ENCODE measurements at regions not wholly inside any gene's neighbourhood (a gene's known extent, or its start where the extent isn't known, plus 50 kb on each side); places are given as distances from the start of the nearest gene placed in this dataset.

GRCh38 chr11:15825976-15826650 lies 530.2 kb downstream of the SOX6 start:
- H3K4me3 ChIP-seq (ENCODE audit: low read depth, low read length): no peak overlapping the region
- TF ChIP-seq, protein P1, sequence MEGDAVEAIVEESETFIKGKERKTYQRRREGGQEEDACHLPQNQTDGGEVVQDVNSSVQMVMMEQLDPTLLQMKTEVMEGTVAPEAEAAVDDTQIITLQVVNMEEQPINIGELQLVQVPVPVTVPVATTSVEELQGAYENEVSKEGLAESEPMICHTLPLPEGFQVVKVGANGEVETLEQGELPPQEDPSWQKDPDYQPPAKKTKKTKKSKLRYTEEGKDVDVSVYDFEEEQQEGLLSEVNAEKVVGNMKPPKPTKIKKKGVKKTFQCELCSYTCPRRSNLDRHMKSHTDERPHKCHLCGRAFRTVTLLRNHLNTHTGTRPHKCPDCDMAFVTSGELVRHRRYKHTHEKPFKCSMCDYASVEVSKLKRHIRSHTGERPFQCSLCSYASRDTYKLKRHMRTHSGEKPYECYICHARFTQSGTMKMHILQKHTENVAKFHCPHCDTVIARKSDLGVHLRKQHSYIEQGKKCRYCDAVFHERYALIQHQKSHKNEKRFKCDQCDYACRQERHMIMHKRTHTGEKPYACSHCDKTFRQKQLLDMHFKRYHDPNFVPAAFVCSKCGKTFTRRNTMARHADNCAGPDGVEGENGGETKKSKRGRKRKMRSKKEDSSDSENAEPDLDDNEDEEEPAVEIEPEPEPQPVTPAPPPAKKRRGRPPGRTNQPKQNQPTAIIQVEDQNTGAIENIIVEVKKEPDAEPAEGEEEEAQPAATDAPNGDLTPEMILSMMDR (IDR thresholded peaks at IDR 0.05; ENCODE audit: insufficient read depth, low read depth, low read length): no peak
- peak; percentile 33 for DNase-seq (ENCODE audit: low read depth)

DNA sequence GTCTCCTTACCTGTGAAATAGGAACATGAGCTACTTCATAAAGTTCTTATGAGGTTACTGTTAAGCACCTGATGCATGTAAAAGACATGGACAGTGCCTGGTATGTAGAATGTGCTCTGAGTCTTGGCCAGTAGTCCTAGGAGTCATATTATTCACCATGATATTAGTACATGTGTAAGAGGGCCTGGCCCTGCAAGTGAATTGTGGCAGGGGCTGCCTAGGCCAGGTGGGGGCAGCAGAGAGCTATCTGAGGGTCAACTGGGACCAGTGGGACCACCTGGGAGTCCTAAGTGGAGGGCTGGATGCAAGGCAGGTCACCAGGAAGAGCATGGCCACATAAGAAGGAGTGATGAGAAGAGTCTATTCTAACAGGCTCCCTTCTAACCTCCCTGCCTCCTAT lies 529.5 kb downstream of the SOX6 start:
- peak; percentile 51 for DNase-seq (ENCODE audit: low read depth)
- TF ChIP-seq, protein P1 (IDR thresholded peaks at IDR 0.05; ENCODE audit: insufficient read depth, low read depth, low read length): peak; percentile 61
- no peak overlapping the region for H3K4me3 ChIP-seq (ENCODE audit: low read depth, low read length)

GRCh38 chr11:15828215-15828853 lies 528.0 kb downstream of the SOX6 start:
- TF ChIP-seq, protein P1 (IDR thresholded peaks at IDR 0.05; ENCODE audit: insufficient read depth, low read depth, low read length): no peak
- DNase-seq (ENCODE audit: low read depth): no peak
- no peak overlapping the region for H3K4me3 ChIP-seq (ENCODE audit: low read depth, low read length)

GRCh38 chr11:15829312-15829711 lies 527.0 kb downstream of the SOX6 start:
- no peak for DNase-seq (ENCODE audit: low read depth)
- TF ChIP-seq, protein P1 (IDR thresholded peaks at IDR 0.05; ENCODE audit: insufficient read depth, low read depth, low read length): no peak

DNA sequence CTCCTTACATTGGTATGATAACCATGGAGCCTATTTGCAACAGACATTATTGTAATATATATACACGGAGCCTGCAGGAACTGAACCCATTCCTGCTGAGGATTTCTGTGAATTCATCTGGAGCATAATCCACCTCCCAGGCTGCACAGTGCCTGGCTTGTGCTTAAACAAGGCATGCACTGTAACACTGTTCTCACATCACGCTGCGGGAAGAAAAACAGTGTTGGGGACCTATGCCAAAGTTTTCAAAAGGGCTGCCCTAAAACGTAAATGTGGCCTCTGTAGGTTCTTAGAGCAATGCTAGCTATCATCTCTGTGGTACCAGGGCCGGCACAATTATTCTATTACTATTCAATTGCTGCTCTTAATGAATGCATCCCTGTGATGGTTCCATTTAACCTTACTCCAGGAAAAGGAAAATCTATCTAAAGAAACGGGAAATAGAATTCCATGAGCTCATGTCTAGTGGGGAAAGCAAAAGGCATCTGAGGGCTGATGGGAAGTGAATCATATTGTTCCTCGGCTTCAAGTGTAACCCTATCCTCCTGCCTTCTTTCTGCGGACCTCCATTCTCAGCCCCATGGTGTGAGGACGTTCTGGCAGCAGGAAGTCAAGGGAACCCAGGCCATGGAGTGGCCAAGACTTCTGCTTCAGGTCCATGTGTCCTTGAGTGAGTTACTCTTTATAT lies 525.5 kb downstream of the SOX6 start:
- TF ChIP-seq, protein P1 (IDR thresholded peaks at IDR 0.05; ENCODE audit: insufficient read depth, low read depth, low read length): no peak
- no peak overlapping the region for H3K4me3 ChIP-seq (ENCODE audit: low read depth, low read length)
- no peak for DNase-seq (ENCODE audit: low read depth)

More at GRCh38 chr11:15829312-15829711, 527.0 kb downstream of the SOX6 start:
- no peak overlapping the region for H3K4me3 ChIP-seq (ENCODE audit: low read depth, low read length)

- peak; percentile 86 for DNase-seq (ENCODE audit: low read depth)
- TF ChIP-seq, protein P1 (IDR thresholded peaks at IDR 0.05; ENCODE audit: insufficient read depth, low read depth, low read length): no peak
- H3K4me3 ChIP-seq (ENCODE audit: low read depth, low read length): no peak overlapping the region
These were observed 520.4 kb downstream of the SOX6 start for GRCh38 chr11:15835788-15836411.
